ENCODE measurements at regions not wholly inside any gene's neighbourhood (a gene's known extent, or its start where the extent isn't known, plus 50 kb on each side); places are given as distances from the start of the nearest gene placed in this dataset.

DNA sequence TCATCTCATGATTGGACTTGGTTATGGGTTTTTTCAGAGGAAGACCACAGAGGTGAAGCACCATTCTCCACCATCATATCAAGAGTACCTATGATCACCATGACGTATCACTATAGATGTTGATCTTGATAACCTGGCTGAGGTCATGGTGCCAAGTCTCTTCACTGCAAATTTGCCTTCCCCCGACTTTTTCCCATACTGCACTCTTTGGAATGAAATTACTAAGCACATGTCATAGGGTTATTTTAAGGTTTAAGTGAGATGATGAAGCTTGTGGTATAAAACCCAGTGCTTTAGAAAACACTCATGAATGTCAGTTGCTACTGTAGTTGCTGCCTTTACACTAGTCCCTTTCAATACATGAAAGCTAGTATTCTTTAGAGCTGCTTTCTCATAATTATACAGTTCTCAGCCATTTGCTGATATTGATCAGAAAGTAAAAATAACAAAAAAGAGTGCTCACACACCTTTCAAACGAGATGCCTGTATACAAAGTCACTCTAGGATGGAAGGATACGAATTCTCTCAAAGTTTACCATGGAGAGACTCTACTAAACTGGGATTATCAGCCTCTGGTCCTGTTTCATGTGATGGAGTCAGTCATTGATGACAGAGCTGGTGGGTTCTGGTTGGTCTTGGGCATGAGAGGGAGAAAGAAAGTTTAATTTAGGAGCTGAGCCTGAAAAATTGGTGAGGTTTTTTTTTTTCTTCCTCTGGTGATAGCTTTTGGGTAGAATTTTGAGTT is 228.1 kb downstream of the PRL start:
- no peak for DNase-seq (ENCODE audit: low read depth)

DNA sequence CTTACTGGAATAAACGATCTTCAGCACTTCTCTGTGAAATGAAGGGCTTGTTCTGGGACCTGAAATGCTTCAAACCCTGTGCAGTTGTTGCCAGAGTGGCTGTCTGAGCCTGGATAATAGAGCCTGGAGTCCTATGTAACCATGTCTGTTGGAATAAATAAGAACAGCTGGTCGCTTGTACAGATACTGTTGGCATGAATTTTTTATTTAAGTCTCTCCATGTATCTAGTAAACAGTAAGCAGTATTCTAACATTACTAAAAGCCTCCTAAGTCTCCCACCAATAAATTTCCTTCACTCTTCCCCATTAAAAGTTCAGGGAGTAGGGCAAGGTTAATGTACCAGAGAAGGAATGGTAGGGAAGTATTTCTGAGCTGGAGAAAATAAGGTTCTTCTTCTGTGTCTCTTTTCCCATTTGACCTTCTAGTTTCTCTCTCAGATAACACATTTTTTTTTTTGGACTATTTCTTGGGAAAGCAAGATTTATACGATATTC is 227.5 kb downstream of the PRL start:
- no peak for DNase-seq (ENCODE audit: low read depth)

DNA sequence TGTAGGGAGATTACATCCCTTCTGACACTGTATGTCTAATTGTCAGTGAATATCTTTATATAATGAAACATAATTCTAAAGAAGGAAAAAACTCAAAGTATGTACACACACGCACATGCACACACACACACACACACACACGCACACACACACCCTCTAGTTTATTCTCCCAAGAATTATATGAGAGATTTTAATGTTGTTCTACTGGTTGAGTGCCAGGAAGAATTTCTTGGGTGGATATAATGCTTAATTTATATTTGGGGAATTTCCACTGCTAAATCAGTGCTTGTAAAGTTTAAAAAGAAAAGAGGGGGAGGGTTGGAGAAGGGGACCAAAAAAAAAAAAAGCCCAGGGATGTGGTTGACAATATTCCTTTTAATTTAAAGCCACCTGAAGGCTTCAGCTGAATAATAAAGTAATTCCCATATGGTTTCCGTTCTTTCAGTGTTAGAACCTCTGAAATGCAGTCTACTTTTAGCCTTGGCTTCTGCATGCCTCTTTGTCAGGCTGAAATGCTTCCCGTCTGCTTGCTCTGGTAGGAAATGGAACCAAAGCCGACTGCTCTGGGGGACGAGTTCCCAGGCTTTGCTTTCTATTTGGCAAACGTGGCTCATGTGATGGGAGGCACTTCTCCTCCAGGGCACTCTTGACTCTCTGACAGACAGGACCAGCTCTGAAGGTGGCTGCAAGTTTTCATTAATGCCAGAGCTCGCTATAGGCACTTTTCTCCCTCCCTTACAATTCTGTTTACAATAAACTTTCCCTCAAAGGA is 225.4 kb downstream of the PRL start:
- no peak for DNase-seq (ENCODE audit: low read depth)

DNA sequence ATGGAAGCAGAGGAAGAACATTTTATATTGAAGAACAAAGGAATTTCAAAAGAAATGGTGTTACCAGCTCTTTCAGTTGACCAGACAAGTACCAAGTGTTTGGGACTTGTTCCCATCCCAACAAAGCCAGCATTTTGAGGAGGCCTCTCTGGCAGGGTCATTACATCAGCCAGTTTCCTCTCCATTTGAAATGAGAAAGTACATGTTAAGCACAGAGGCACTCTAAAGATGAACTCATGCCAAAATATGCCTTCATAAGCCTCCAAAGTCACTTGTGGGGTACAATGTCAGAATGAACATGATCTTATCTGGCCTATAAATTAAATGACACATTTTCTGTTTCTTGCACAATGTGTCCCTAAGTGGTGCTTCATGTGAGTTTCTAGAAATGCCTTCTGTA is 223.9 kb downstream of the PRL start:
- no peak for DNase-seq (ENCODE audit: low read depth)

DNA sequence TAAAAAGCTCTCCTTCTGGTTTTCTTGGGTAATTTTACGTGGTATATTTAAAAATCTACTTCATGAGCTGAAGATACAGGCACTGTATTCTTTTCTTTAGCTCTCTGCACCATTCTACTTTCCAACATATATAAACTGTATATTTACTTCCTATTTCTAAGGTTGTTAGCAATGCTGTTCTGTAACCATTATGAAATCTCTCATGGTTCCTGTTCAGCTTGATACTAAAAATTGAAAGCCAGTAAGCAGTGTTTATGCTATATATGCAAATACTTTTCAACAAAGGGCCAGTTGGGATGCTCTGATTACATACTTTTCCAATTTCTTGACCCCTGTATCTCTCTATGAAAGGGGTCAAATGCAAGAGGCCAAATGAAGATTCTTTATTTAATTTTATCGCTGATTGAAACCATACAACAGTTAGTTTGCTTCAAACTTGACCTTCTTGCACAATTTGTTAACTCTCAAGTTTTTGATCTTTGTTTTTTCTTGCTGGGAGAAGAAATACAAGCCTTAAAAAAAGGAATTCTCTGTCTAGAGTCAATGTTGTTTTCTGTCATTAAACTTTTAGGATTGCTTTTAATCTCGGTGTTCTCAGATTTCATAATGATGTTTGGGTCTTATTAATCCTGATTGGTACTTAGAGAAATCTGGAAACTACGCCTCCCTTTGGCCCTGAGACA is 223.2 kb downstream of the PRL start:
- DNase-seq (ENCODE audit: low read depth) = no peak

DNA sequence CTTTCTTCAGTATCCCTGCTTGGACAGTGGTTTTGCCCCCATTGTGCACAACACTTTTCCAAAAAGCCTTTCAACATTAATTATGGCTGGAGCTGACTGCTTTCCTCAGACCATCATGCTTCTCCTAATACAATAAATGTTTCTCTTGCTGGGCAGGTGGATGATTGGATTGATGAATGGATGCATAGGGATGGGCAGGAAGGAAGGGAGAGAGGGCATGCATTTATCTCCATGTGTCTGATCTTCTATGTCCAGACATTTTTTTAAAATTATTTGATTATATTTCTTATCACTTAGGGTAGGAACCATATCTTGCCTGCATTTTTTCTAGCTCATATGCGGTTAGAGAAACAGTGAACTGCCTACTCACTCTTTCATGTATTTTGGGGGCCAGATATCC is 218.5 kb downstream of the PRL start:
- DNase-seq (ENCODE audit: low read depth) = no peak

DNA sequence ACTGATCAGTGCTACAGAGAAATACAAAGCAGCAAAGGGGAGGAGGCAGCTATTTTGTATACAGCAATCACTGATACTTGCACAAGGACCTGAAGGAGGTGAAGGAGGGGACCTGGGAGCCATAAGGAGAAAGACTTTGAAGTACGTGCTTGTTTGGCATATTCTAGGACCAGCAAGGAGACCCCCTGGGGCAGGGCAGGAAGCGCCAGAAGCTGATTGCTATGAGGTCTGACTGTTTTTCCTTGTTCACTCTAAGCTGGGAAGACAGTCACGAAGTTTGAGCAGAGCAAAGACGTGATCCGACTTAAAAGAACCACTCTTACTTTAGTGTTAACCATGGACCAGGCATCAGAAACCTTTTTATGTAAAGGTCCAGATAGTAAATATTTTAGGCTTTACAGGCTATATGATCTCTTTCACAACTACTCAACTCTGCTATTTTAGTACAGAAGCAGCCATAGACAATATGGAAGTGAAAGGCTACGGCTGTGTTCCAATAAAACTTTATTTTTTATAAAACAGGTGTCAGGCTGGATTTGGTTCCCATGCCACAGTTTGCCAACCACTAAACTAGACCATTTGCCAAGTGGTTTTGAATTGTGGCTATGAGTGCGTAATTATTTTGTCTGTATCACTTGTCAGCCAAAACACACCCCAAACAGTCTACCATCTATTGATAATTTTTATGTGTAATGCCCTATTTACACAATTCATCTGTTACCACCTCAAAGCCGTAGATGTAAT is 217.9 kb downstream of the PRL start:
- no peak for DNase-seq (ENCODE audit: low read depth)

DNA sequence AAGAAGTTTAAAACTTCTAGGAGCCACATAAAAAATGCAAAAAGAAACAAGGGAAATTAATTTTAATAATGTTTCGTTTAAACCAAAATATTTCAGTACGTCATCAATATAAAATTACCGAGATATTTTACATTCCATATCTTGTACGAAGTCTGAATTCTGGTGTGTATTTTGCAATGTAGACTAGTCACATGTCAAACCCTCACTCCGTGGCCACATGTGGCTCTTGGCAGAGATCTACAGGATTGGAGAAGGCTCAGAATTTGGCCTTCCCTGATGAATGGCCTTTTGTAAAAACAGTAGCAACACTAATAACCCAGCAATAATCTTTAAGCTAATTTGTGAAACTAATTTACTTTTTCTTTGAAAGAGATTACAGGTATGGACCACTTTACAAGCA is 217.1 kb downstream of the PRL start:
- DNase-seq (ENCODE audit: low read depth) = peak; percentile 74

DNA sequence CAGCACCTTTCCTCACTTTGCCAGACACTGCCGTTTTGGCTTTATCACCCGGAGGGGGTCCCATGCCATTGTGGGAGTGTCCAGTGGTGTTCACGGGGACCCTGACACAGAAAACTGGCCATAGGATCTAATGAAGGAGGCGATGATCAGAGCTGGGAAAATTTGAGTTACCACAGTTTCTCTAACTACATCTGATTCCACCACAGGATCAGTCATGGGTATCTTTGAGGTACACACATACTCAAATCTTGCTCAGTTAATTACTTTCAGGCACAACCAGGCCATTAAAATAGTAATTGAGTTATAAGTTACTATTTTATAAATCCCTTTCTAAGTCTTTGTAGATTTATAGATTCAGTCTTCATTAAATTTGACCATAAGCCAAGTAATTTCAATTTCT is 215.1 kb downstream of the PRL start:
- no peak for DNase-seq (ENCODE audit: low read depth)

DNA sequence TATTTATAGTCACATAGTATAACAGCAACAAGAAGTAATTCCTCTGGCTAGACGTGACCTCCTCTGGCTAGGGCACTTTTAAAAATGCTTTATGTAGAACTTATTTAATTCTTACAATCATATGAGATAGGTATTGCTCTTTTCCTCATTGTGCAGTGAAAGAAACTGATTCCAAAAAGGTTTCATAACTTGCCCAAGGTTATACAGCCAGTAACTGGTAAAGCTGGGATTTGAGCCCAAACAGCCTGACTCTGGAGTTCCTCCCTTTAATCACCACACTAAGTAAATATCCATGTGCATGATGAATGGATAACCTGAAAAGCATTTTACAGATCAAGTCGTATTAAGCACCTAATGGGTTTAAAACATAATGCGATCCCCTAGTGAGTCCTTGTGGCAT is 214.6 kb downstream of the PRL start:
- no peak for DNase-seq (ENCODE audit: low read depth)

DNA sequence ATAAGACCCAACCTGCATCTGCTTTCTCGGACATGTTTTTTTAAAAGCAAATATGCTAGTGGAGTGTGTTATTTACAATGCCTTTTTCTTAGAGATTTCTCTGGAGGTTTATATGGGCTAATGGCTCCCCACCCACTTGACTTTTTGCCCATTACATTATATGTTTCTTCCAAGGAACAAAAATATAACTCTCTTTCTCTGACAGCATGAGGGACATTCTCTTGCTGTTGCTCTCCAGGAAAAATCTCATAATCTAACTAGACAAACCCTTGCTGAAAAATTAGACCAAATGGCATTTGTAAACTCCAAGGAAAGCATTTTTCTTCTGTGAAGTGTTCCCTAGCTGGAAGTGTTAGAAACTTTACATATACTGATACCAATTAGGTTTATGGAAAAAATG is 213.7 kb downstream of the PRL start:
- DNase-seq (ENCODE audit: low read depth) = no peak

DNA sequence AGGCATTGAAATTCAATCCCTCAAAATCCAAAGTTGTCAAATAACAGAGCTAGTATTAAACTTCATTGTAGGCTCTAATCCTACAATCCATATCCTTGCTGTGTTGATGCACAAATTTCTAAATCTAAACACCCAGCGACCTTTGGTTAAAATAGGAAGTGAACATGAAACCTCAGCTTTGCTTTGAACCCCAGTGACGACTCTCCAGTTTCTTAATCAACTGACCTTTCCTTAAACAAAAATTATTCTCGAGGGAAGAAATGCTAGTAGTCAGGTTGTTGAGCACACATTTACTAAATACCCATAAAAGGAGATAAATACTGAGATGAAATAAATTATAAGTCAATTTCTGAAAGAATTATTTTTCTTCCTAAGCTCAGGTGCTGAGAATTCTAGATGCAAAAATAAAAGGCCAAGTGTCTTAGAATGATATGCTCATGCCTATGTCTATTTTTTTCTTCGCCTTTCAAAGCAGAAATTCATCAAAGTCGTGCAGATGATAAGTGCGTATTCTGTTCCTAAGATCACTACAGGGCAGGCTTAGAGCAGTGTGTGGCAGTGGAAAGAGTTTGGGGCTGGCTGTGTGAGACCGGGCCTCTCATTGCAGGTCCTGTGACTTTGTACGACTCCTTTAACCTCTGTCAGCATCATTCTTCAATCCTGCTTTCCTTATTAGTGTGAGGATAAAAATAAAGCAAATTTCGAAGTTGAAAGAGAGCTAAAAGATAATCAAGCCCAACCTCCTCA is 208.7 kb downstream of the PRL start:
- no peak for DNase-seq (ENCODE audit: low read depth)

DNA sequence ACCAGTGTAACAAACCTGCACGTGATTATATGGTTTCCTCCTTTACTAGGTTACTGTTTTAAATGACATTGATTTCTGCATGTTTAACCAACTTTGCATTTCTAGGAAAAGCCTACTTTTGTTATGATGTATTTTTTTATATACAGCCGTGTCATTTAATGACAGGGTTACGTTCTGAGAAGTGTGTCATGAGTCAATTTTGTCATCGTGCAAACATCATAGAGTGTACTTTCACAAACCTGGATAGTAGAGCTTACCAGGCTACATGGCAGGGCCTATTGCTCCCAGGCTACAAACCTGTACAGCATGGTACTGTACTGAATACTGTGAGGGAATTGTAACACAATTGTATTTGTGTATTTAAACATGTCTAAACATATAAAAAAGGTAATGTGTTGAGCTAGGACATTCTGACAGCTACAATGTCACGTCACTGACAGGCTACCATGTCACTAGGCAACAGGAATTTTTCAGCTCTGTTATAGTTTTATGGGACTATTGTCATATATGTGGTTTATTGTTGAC is 205.3 kb downstream of the PRL start:
- DNase-seq (ENCODE audit: low read depth) = no peak

DNA sequence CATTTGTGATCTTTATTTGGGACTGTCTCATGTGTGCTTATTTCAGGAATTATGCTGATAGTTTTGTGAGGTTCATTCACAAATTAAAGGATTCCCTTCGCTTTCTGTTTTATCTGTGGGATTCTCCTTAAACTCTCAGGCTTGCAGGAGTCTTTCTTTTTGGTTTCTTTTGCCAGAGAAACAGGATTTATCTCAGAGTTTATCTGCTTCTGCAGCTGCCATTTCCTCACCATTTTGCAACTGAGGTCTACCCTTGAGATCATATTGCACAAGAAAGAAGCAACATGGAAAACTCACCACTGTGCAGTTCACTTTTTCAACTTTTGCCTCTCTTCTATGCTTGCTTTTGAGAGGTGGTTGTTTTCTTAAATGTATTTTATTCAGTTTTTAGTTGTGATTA is 201.0 kb downstream of the PRL start:
- no peak for DNase-seq (ENCODE audit: low read depth)

DNA sequence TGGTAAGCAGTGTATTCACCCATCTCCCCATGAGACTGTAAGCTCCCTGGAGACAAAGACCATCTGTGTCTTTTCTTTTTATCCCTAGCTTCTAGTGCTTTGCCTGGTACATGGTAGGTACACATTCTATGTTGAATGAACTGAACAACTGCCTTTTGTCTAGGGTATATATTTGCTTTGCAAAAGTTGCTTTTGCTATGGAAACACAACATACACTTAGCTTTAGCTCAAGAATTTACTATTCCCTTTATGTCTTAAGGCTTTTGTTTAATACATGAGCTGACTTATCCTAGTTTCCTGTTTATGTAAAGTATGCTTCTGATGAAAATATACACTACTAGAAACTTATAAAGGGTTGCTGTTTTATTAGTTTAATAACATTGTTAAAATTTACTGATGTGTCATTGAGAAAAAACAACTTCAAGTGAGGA is 198.2 kb downstream of the PRL start:
- DNase-seq (ENCODE audit: low read depth) = no peak

DNA sequence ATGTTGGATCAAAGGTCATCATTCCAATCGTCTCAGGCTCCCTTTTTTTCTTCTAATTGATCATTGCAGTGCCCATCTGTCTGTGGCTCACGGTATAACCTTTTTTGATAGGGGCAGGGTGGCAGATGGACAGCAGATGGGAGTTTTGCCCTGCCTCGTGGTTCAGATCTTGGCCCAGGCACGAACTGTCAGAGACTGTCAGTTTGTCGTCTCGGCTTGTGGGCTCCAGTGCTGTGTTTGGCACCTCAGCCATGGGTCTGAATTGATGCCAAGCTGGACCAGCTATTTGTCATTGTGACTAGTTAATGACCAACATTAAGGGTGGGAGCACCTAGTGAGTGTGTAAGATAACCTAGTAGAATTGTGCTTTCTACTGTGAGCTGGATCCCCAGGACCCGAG is 197.6 kb downstream of the PRL start:
- no peak for DNase-seq (ENCODE audit: low read depth)

DNA sequence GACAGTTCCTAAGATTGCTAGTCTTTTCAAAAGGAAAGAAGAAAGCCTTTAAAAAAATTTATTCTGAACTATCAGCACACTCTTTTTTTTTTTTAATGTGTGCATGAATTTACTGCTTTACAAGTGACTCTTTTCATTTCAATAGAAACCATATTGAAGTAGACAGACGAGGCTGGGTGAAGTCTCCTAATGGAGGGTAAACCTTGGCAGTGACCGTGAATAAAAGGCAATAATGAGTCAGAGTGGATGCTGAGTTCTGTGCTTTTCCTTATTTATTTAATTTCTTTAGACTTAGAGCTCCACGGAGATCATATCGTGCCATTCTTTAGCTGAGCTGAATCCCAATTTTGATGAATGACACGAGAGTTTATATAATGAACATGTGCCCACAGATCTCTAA is 196.9 kb downstream of the PRL start:
- DNase-seq (ENCODE audit: low read depth) = no peak

DNA sequence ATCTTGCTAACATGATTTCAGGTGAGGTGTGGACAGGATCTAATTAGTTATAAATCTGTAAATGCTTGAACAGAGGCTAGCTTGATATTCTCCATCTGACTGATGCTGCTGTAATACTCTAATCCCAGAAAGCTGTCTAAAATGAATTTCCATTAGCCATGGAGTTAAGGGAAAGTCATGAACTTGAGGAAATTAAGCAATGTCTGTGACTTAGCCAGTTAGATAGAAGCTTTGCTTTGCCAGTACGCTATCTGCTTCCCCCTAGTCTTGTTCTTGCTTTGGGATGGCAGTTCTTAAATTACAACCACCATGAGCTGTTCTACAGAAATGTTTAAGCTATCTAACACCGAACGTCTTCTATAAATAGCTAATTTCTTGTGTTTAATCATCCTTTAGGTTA is 195.7 kb downstream of the PRL start:
- DNase-seq (ENCODE audit: low read depth) = no peak

DNA sequence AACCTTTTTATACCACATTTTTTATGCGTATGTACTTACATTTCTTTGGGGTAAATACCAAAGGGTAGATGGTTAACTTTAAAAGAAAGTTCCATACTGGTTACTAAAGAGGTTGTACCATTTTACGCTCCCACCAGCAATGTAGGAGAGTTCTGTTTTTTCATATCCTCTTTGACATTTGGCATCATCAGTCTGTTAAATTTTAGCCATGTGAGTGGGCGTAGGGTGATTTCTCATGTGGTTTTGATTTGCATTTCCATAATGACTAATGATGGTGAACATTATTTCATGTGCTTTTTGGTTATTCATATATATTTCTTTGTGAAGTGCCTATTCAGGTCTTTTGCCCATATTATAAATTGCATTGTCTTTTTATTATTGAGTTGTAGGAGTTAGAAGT is 194.2 kb downstream of the PRL start:
- no peak for DNase-seq (ENCODE audit: low read depth)

DNA sequence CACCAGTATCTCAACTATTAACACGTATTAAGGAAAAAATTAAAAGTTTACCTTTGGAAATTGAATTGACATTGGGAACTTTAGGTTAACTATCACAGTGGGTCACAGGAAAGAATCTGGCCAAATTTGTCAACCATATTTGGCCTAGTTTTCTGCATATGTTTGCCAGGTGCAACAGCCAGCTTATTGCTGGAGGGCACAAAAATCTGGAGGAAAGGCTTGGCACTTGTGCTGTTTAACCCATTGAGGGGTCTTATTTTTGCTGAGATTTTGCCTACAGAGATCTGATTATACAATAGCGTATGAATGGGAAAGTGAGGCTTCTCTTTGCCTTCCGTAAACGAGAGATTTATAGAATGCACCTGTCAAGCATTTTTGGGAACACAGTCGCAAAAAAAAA is 190.4 kb downstream of the PRL start:
- no peak for DNase-seq (ENCODE audit: low read depth)

DNA sequence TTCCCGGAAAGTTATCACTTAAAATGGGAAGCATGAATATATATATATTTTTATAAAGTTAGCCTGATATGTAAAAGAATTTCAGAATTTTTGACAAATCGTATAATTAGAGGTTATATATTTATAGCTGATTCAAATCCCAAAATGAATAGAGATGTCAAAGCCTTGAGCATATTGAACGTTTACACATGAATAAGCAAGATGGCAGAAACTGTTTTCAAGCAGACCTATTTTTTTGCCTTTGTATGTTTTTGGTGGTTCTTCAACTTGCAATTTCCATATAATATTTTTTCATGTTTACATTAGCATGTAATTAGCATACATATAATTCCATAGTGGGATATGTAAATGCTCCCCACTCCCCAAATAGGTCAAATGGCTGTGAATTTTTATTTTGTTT is 189.9 kb downstream of the PRL start:
- no peak for DNase-seq (ENCODE audit: low read depth)

Data from GM04503 (cell line).